Lower leg skin (tissue), 3 donors: ENCODE measurements at regions not wholly inside any gene's neighbourhood (a gene's known extent, or its start where the extent isn't known, plus 50 kb on each side); places are given as distances from the start of the nearest gene placed in this dataset.

ENCODE experiments used
- CTCF ChIP-seq, 3 donors: fragments of 450-650 bp; IDR thresholded peaks; one replicate each; pipeline ENCODE4 v1.5.1; 2016; ENCODE audit warnings: antibody characterized with exemption in 3 of 3, mild to moderate bottlenecking in 3 of 3, moderate library complexity in 2 of 3
- POLR2A ChIP-seq, 2 donors: fragments of 450-650 bp; IDR thresholded peaks; one replicate each; pipeline ENCODE4 v1.6.1; 2016 to 2017; ENCODE audit warnings: antibody characterized with exemption in 2 of 2, mild to moderate bottlenecking in 1 of 2, moderate library complexity in 1 of 2

GRCh38 chr2:36289731-36290130, 65.8 kb upstream of the CRIM1 start:
- TF ChIP-seq CTCF (IDR thresholded peaks at IDR 0.05), result no peak
- no peak for TF ChIP-seq POLR2A (IDR thresholded peaks at IDR 0.05)
